ENCODE measurements at regions not wholly inside any gene's neighbourhood (a gene's known extent, or its start where the extent isn't known, plus 50 kb on each side); places are given as distances from the start of the nearest gene placed in this dataset.

GRCh38 chr9:74120470-74120869 is 376.7 kb upstream of the RORB start:
- Histone ChIP-seq H3K27me3 (no peaks in the 10 kb centered on the region), H3K9me3 (no peaks in the 10 kb centered on the region), H3K4me1 (no peaks in the 10 kb centered on the region), H3K27ac (no peak overlapping the region), H3K36me3 (no peaks in the 10 kb centered on the region), H3K4me3 (no peak overlapping the region)
- ATAC-seq (ENCODE audit: low FRiP score in 2 of 2) (no peak), DNase-seq (no peak)
- WGBS, 2 donors = 61 to 83% methylated on average over 4 of the region's 4 CpGs
- TF ChIP-seq EP300 (IDR thresholded peaks at IDR 0.05) (no peak), POLR2AphosphoS5 (IDR thresholded peaks at IDR 0.05) (no peak), POLR2A (IDR thresholded peaks at IDR 0.05) (no peak), CTCF (IDR thresholded peaks at IDR 0.05) (no peak)

GRCh38 chr9:74122216-74122615 is 374.9 kb upstream of the RORB start:
- H3K9me3 ChIP-seq = no peaks in the 10 kb centered on the region
- ATAC-seq (ENCODE audit: low FRiP score in 2 of 2) = no peak
- WGBS, 2 donors = 64 to 74% methylated on average over 2 of the region's 2 CpGs
- H3K36me3 ChIP-seq = no peaks in the 10 kb centered on the region
- no peak for TF ChIP-seq CTCF (IDR thresholded peaks at IDR 0.05)
- no peak for TF ChIP-seq EP300 (IDR thresholded peaks at IDR 0.05)
- no peak for TF ChIP-seq POLR2AphosphoS5 (IDR thresholded peaks at IDR 0.05)
- TF ChIP-seq POLR2A (IDR thresholded peaks at IDR 0.05) = no peak
- no peaks in the 10 kb centered on the region for H3K27me3 ChIP-seq
- H3K4me1 ChIP-seq = no peaks in the 10 kb centered on the region
- H3K4me3 ChIP-seq = no peak overlapping the region
- H3K27ac ChIP-seq = no peak overlapping the region
- DNase-seq = no peak

GRCh38 chr9:74122661-74123060 is 374.5 kb upstream of the RORB start:
- H3K27me3 ChIP-seq = no peaks in the 10 kb centered on the region
- TF ChIP-seq POLR2AphosphoS5 (IDR thresholded peaks at IDR 0.05) (no peak), CTCF (IDR thresholded peaks at IDR 0.05) (no peak)
- no peaks in the 10 kb centered on the region for H3K4me1 ChIP-seq
- DNase-seq (no peak), ATAC-seq (ENCODE audit: low FRiP score in 2 of 2) (no peak)
- WGBS, 2 donors = 76 to 81% methylated on average over 3 to 4 of the region's 4 CpGs
- H3K36me3 ChIP-seq = no peaks in the 10 kb centered on the region
- no peaks in the 10 kb centered on the region for H3K9me3 ChIP-seq
- H3K27ac ChIP-seq = no peak overlapping the region
- no peak overlapping the region for H3K4me3 ChIP-seq

GRCh38 chr9:74125941-74126340 is 371.2 kb upstream of the RORB start:
- Histone ChIP-seq H3K4me1 (no peaks in the 10 kb centered on the region), H3K9me3 (no peaks in the 10 kb centered on the region), H3K27me3 (no peaks in the 10 kb centered on the region), H3K4me3 (no peak overlapping the region), H3K27ac (no peak overlapping the region), H3K36me3 (no peaks in the 10 kb centered on the region)
- TF ChIP-seq POLR2AphosphoS5 (IDR thresholded peaks at IDR 0.05) = no peak
- no peak for TF ChIP-seq CTCF (IDR thresholded peaks at IDR 0.05)
- no peak for TF ChIP-seq POLR2A (IDR thresholded peaks at IDR 0.05)
- no peak for TF ChIP-seq EP300 (IDR thresholded peaks at IDR 0.05)
- 56 to 57% methylated on average over 5 of the region's 5 CpGs for WGBS, 2 donors
- no peak for DNase-seq
- no peak for ATAC-seq (ENCODE audit: low FRiP score in 2 of 2)

- H3K27ac ChIP-seq = no peak overlapping the region
- TF ChIP-seq POLR2A (IDR thresholded peaks at IDR 0.05) = no peak
- H3K4me1 ChIP-seq = no peaks in the 10 kb centered on the region
- H3K36me3 ChIP-seq = no peaks in the 10 kb centered on the region
- no peak overlapping the region for H3K4me3 ChIP-seq
- 57 to 77% methylated on average over 6 to 7 of the region's 7 CpGs for WGBS, 2 donors
- no peaks in the 10 kb centered on the region for H3K27me3 ChIP-seq
- peak in 1 of 2 donors; percentile 32 for DNase-seq
- ATAC-seq (ENCODE audit: low FRiP score in 2 of 2) = no peak
- no peaks in the 10 kb centered on the region for H3K9me3 ChIP-seq
Observed at GRCh38 chr9:74132986-74133385, 364.1 kb upstream of the RORB start.

Measured in upper lobe of left lung (tissue), 6 donors.